ENCODE measurements at regions not wholly inside any gene's neighbourhood (a gene's known extent, or its start where the extent isn't known, plus 50 kb on each side); places are given as distances from the start of the nearest gene placed in this dataset.

DNA sequence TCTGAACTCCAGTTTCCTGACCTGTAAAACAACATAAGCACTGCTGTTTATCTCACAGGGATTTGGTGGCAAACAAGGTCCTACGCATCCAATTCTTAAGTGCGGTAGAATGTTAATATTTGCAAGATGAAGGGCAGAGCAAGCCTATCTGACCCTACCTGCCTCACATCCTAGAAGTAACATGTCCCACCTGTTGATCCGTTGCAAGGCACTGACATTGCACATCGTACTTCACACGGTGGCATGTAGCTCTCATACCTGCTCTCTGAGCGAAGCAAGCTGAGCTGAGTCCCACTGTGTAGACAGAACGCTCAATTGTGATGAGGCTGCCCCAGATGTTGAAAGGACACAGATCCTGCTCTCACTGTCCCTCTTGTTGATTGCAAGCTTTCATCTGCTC, 154.7 kb upstream of the PDE10A start:
- TF ChIP-seq, protein P1, sequence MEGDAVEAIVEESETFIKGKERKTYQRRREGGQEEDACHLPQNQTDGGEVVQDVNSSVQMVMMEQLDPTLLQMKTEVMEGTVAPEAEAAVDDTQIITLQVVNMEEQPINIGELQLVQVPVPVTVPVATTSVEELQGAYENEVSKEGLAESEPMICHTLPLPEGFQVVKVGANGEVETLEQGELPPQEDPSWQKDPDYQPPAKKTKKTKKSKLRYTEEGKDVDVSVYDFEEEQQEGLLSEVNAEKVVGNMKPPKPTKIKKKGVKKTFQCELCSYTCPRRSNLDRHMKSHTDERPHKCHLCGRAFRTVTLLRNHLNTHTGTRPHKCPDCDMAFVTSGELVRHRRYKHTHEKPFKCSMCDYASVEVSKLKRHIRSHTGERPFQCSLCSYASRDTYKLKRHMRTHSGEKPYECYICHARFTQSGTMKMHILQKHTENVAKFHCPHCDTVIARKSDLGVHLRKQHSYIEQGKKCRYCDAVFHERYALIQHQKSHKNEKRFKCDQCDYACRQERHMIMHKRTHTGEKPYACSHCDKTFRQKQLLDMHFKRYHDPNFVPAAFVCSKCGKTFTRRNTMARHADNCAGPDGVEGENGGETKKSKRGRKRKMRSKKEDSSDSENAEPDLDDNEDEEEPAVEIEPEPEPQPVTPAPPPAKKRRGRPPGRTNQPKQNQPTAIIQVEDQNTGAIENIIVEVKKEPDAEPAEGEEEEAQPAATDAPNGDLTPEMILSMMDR (conservative IDR thresholded peaks at IDR 0.05; ENCODE audit: low read depth, low read length) = no peak
- TF ChIP-seq EZH2 (IDR thresholded peaks at IDR 0.05; ENCODE audit: low read length, unreplicated experiment) = no peak
- no peak for TF ChIP-seq EZH2phosphoT487 (IDR thresholded peaks at IDR 0.05; ENCODE audit: borderline replicate concordance, low read length)
